ENCODE measurements at regions not wholly inside any gene's neighbourhood (a gene's known extent, or its start where the extent isn't known, plus 50 kb on each side); places are given as distances from the start of the nearest gene placed in this dataset.

GRCh38 chr3:72009851-72010443, 225.0 kb upstream of the PROK2 start:
- TF ChIP-seq POLR2A (IDR thresholded peaks at IDR 0.05), result no peak
- TF ChIP-seq CTCF (IDR thresholded peaks at IDR 0.05), result no peak

Data from transverse colon (tissue), 3 donors.